H9 (cell line): ENCODE measurements at regions not wholly inside any gene's neighbourhood (a gene's known extent, or its start where the extent isn't known, plus 50 kb on each side); places are given as distances from the start of the nearest gene placed in this dataset.

Experiments
- DNase-seq: peaks from one replicate; pipeline ENCODE4 v3.0.0-alpha.2; 2017
- H2AFZ ChIP-seq: one replicate; pipeline ENCODE4 v1.6.1; 2013; ENCODE audit warnings: mild to moderate bottlenecking, low read length, control low read depth, moderate library complexity
- H2AK5ac ChIP-seq: 2 replicates; pipeline ENCODE4 v1.6.1; 2013; ENCODE audit warnings: low read length, control low read depth, mixed read lengths; ENCODE audit not compliant: insufficient read length
- H2BK120ac ChIP-seq: one replicate; pipeline ENCODE4 v1.6.1; 2013; ENCODE audit warnings: low read depth, mild to moderate bottlenecking, low read length, control low read depth, inconsistent platforms; ENCODE audit not compliant: poor library complexity, severe bottlenecking
- H2BK12ac ChIP-seq: 2 replicates; pipeline ENCODE4 v1.6.1; 2013; ENCODE audit warnings: low read length, control low read depth, mixed read lengths, low read depth; ENCODE audit not compliant: insufficient read length
- H2BK15ac ChIP-seq: 2 replicates; pipeline ENCODE4 v1.6.1; 2013; ENCODE audit warnings: low read depth, low read length, control low read depth
- H2BK20ac ChIP-seq: one replicate; pipeline ENCODE4 v1.6.1; 2013; ENCODE audit warnings: low read depth, mild to moderate bottlenecking, low read length, control low read depth, inconsistent platforms; ENCODE audit not compliant: poor library complexity, severe bottlenecking
- H2BK5ac ChIP-seq: 2 replicates; pipeline ENCODE4 v1.6.1; 2013; ENCODE audit warnings: low read length, control low read depth, mixed read lengths; ENCODE audit not compliant: insufficient read length
- H3K14ac ChIP-seq: 2 replicates; pipeline ENCODE4 v1.6.1; 2013; ENCODE audit warnings: low read length, control low read depth; ENCODE audit not compliant: insufficient read depth
- H3K18ac ChIP-seq: 2 replicates; pipeline ENCODE4 v1.6.1; 2013; ENCODE audit warnings: low read depth, mild to moderate bottlenecking, mixed read lengths, low read length, control low read depth; ENCODE audit not compliant: insufficient read length
- H3K23ac ChIP-seq: 2 replicates; pipeline ENCODE4 v1.6.1; 2013; ENCODE audit warnings: low read length, control low read depth, mixed read lengths, low read depth; ENCODE audit not compliant: insufficient read length
- H3K23me2 ChIP-seq: 2 replicates; pipeline ENCODE4 v1.6.1; 2013; ENCODE audit warnings: low read depth, mild to moderate bottlenecking, mixed read lengths, low read length, control low read depth; ENCODE audit not compliant: insufficient read length, poor library complexity, severe bottlenecking
- H3K27ac ChIP-seq: 2 replicates; pipeline ENCODE4 v1.5.1; 2013; ENCODE audit warnings: low read length, control low read depth, mixed read lengths, low read depth; ENCODE audit not compliant: insufficient read length
- H3K27me3 ChIP-seq: 2 replicates; pipeline ENCODE4 v1.6.1; 2013; ENCODE audit warnings: low read length, control low read depth, inconsistent platforms; ENCODE audit not compliant: insufficient read depth
- H3K4ac ChIP-seq: 2 replicates; pipeline ENCODE4 v1.6.1; 2013; ENCODE audit warnings: low read depth, mild to moderate bottlenecking, control low read depth, inconsistent platforms, low read length, moderate library complexity
- H3K4me1 ChIP-seq: 2 replicates; pipeline ENCODE4 v1.6.1; 2013; ENCODE audit warnings: low read length, control low read depth, inconsistent platforms; ENCODE audit not compliant: insufficient read depth
- H3K4me2 ChIP-seq: 2 replicates; pipeline ENCODE4 v1.6.1; 2013; ENCODE audit warnings: low read length, control low read depth, mixed read lengths; ENCODE audit not compliant: insufficient read length, insufficient read depth
- H3K56ac ChIP-seq: 2 replicates; pipeline ENCODE4 v1.6.1; 2013; ENCODE audit warnings: low read depth, mild to moderate bottlenecking, mixed read lengths, low read length, control low read depth; ENCODE audit not compliant: insufficient read length
- H3K79me1 ChIP-seq: 2 replicates; pipeline ENCODE4 v1.6.1; 2013; ENCODE audit warnings: low read depth, mild to moderate bottlenecking, moderate library complexity, low read length, control low read depth, inconsistent platforms; ENCODE audit not compliant: insufficient read depth, poor library complexity, severe bottlenecking
- H3K79me2 ChIP-seq: 2 replicates; pipeline ENCODE4 v1.6.1; 2013; ENCODE audit warnings: low read length, control low read depth, inconsistent platforms; ENCODE audit not compliant: insufficient read depth
- H3K9ac ChIP-seq: 2 replicates; pipeline ENCODE4 v1.6.1; 2013; ENCODE audit warnings: low read length, control low read depth, mixed read lengths; ENCODE audit not compliant: insufficient read length; ENCODE audit errors: extremely low read depth
- H3K9me3 ChIP-seq: one replicate; pipeline ENCODE4 v1.6.1; 2013; ENCODE audit warnings: low read depth, low read length, inconsistent platforms; ENCODE audit not compliant: control insufficient read depth
- H3T11ph ChIP-seq: one replicate; pipeline ENCODE4 v1.6.1; 2013; ENCODE audit warnings: mild to moderate bottlenecking, low read length, control low read depth, inconsistent platforms
- H4K20me1 ChIP-seq: one replicate; pipeline ENCODE4 v1.6.1; 2013; ENCODE audit not compliant: control insufficient read depth, insufficient read length, insufficient read depth
- H4K5ac ChIP-seq: 2 replicates; pipeline ENCODE4 v1.6.1; 2013; ENCODE audit warnings: low read depth, mild to moderate bottlenecking, mixed read lengths, low read length, control low read depth; ENCODE audit not compliant: insufficient read length
- H4K8ac ChIP-seq: replicated peaks from 2 replicates; pipeline ENCODE4 v1.6.1; 2013; ENCODE audit warnings: low read length, control low read depth, mixed read lengths, low read depth; ENCODE audit not compliant: insufficient read length
- H4K91ac ChIP-seq: 2 replicates; pipeline ENCODE4 v1.6.1; 2013; ENCODE audit warnings: low read depth, mild to moderate bottlenecking, moderate library complexity, mixed read lengths, low read length, control low read depth; ENCODE audit not compliant: insufficient read length
- H3K27ac Mint-ChIP-seq, 3 experiments: 2 replicates in 2 of 3; 3 replicates in 1 of 3; pipeline ENCODE4 v1.8.0; 2020 to 2021; ENCODE audit warnings: mixed read lengths in 3 of 3, mild to moderate bottlenecking in 1 of 3, moderate library complexity in 1 of 3
- H3K27me3 Mint-ChIP-seq: 2 replicates; pipeline ENCODE4 v1.8.0; 2021; ENCODE audit warnings: low read depth, mild to moderate bottlenecking, moderate library complexity, mixed read lengths
- H3K36me3 Mint-ChIP-seq, 3 experiments: 2 replicates in 2 of 3; 3 replicates in 1 of 3; pipeline ENCODE4 v1.8.0; 2020 to 2021; ENCODE audit warnings: low read depth in 3 of 3, mixed read lengths in 3 of 3; ENCODE audit not compliant: insufficient read depth in 1 of 3
- H3K4me1 Mint-ChIP-seq, 2 experiments: 2 replicates each; pipeline ENCODE4 v1.8.0; 2020; ENCODE audit warnings: mixed read lengths in 2 of 2
- H3K4me3 Mint-ChIP-seq, 2 experiments: 2 replicates in 1 of 2; 3 replicates in 1 of 2; pipeline ENCODE4 v1.8.0; 2020 to 2021; ENCODE audit warnings: mild to moderate bottlenecking in 2 of 2, mixed read lengths in 2 of 2, moderate library complexity in 1 of 2
- H3K9me3 Mint-ChIP-seq, 2 experiments: 2 replicates in 1 of 2; 3 replicates in 1 of 2; pipeline ENCODE4 v1.8.0; 2020; ENCODE audit warnings: mild to moderate bottlenecking in 2 of 2, mixed read lengths in 2 of 2, moderate library complexity in 1 of 2
- CTCF ChIP-seq: fragments of 200-600 bp; sonication (generic); conservative IDR thresholded peaks from 3 replicates; pipeline ENCODE4 v1.8.0; 2021; ENCODE audit warnings: antibody characterized with exemption, mild to moderate bottlenecking
- WGBS: extraction: QIAGEN DNeasy Blood & Tissue Kit; methylation state at CpG from one replicate; pipeline ENCODE4 v1.1.7; 2013; ENCODE audit warnings: missing lambda C conversion rate, low lambda C conversion rate, mixed read lengths; ENCODE audit not compliant: insufficient read length; ENCODE audit errors: extremely low coverage; 5-methylcytosine and 5-hydroxymethylcytosine counted together

GRCh38 chr4:11919316-11919715 lies 490.6 kb upstream of the HS3ST1 start:
- no peak overlapping the region for H4K5ac ChIP-seq
- TF ChIP-seq CTCF: no peak
- H3K23ac ChIP-seq: no peak overlapping the region
- no peak overlapping the region for H3K4me2 ChIP-seq
- no peak overlapping the region for H3K9ac ChIP-seq
- no peak overlapping the region for H3K4ac ChIP-seq
- H2BK12ac ChIP-seq: no peak overlapping the region
- H3K4me1 ChIP-seq: no peaks in the 10 kb centered on the region
- Mint-ChIP-seq H3K9me3 (peaks cover 20 to 36% of the 10 kb centered on the region in 2 experiments), H3K4me1 (peaks cover 5% of the 10 kb centered on the region in 2 experiments), H3K36me3 (peaks cover 8 to 33% (median 15%) of the 10 kb centered on the region in 3 experiments), H3K4me3 (no peak overlapping the region), H3K27me3 (no peaks in the 10 kb centered on the region), H3K27ac (no peak overlapping the region)
- no peaks in the 10 kb centered on the region for H3K23me2 ChIP-seq
- H2AFZ ChIP-seq: no peak overlapping the region
- H3K79me1 ChIP-seq: no peaks in the 10 kb centered on the region
- DNase-seq: no peak
- no peak overlapping the region for H4K8ac ChIP-seq
- no peaks in the 10 kb centered on the region for H3K9me3 ChIP-seq
- no peak overlapping the region for H3K56ac ChIP-seq
- WGBS: no CpG with 5 or more reads among the region's 1 CpG
- no peak overlapping the region for H2BK15ac ChIP-seq
- H4K91ac ChIP-seq: no peak overlapping the region
- no peaks in the 10 kb centered on the region for H4K20me1 ChIP-seq
- H2AK5ac ChIP-seq: no peak overlapping the region
- no peaks in the 10 kb centered on the region for H3K79me2 ChIP-seq
- H2BK20ac ChIP-seq: no peak overlapping the region
- H3K18ac ChIP-seq: no peak overlapping the region
- no peak overlapping the region for H3T11ph ChIP-seq
- H2BK120ac ChIP-seq: no peak overlapping the region
- no peak overlapping the region for H2BK5ac ChIP-seq
- no peak overlapping the region for H3K14ac ChIP-seq
- no peak overlapping the region for H3K27ac ChIP-seq
- no peaks in the 10 kb centered on the region for H3K27me3 ChIP-seq
